ENCODE measurements at regions not wholly inside any gene's neighbourhood (a gene's known extent, or its start where the extent isn't known, plus 50 kb on each side); places are given as distances from the start of the nearest gene placed in this dataset.

DNA sequence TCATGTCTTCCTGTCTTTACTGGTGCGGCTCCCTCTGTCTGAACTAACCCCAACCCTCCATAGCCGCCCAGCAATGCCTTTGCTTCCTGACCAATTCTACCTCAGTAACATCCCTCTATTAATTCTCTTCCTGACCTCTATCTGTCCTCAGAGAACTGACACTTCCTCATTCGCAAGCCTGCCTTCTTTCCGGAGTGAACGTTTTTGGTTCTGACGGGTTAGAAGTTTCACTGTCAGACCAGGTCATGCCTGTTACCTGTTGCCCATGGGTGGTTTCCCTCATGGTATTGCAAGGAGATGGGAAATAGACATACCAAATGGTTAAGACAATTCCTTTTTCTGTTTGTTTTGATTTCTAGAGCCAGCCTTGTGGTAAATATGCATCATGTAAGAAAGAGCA is 453.4 kb upstream of the SLC14A2 start:
- no peak for TF ChIP-seq EZH2 (IDR thresholded peaks at IDR 0.05; ENCODE audit: low read length, unreplicated experiment)
- TF ChIP-seq, protein P1, sequence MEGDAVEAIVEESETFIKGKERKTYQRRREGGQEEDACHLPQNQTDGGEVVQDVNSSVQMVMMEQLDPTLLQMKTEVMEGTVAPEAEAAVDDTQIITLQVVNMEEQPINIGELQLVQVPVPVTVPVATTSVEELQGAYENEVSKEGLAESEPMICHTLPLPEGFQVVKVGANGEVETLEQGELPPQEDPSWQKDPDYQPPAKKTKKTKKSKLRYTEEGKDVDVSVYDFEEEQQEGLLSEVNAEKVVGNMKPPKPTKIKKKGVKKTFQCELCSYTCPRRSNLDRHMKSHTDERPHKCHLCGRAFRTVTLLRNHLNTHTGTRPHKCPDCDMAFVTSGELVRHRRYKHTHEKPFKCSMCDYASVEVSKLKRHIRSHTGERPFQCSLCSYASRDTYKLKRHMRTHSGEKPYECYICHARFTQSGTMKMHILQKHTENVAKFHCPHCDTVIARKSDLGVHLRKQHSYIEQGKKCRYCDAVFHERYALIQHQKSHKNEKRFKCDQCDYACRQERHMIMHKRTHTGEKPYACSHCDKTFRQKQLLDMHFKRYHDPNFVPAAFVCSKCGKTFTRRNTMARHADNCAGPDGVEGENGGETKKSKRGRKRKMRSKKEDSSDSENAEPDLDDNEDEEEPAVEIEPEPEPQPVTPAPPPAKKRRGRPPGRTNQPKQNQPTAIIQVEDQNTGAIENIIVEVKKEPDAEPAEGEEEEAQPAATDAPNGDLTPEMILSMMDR (conservative IDR thresholded peaks at IDR 0.05; ENCODE audit: low read depth, low read length): no peak

Measured in PC-3 (cell line).